ENCODE measurements at regions not wholly inside any gene's neighbourhood (a gene's known extent, or its start where the extent isn't known, plus 50 kb on each side); places are given as distances from the start of the nearest gene placed in this dataset.

- POLR2A ChIA-PET = no interaction called here
- peaks cover 11% of the 10 kb centered on the region for H3K9me3 Mint-ChIP-seq
- no peak for DNase-seq
- no peak overlapping the region for H3K27ac Mint-ChIP-seq
- CTCF ChIA-PET = no interaction called here
- intact Hi-C loops (cut with micrococcal nuclease) = no loop called here
- H3K36me3 Mint-ChIP-seq = no peaks in the 10 kb centered on the region
- H3K27me3 Mint-ChIP-seq = no peaks in the 10 kb centered on the region
- no peak overlapping the region for H3K4me3 Mint-ChIP-seq
- H3K4me1 Mint-ChIP-seq (ENCODE audit: low read depth) = no peaks in the 10 kb centered on the region
Observed at GRCh38 chr1:118786454-118787155, 201.5 kb downstream of the TBX15 start.

GRCh38 chr1:118785246-118785645 lies 202.9 kb downstream of the TBX15 start:
- POLR2A ChIA-PET = no interaction called here
- Mint-ChIP-seq H3K4me3 (no peak overlapping the region), H3K27ac (no peak overlapping the region), H3K36me3 (no peaks in the 10 kb centered on the region), H3K4me1 (ENCODE audit: low read depth) (no peaks in the 10 kb centered on the region), H3K9me3 (peaks cover 3% of the 10 kb centered on the region), H3K27me3 (no peaks in the 10 kb centered on the region)
- CTCF ChIA-PET = no interaction called here
- intact Hi-C loops (cut with micrococcal nuclease) = no loop called here
- DNase-seq = no peak

GRCh38 chr1:118783095-118783758 lies 204.9 kb downstream of the TBX15 start:
- H3K36me3 Mint-ChIP-seq = no peaks in the 10 kb centered on the region
- no peak overlapping the region for H3K27ac Mint-ChIP-seq
- DNase-seq = no peak
- H3K27me3 Mint-ChIP-seq = no peaks in the 10 kb centered on the region
- H3K4me1 Mint-ChIP-seq (ENCODE audit: low read depth) = no peaks in the 10 kb centered on the region
- H3K9me3 Mint-ChIP-seq = peaks cover 4% of the 10 kb centered on the region
- no peak overlapping the region for H3K4me3 Mint-ChIP-seq
- ChIA-PET CTCF (interaction anchor here (0.6 kb wide), 1 partner anchor 826 kb away, joined by 3 read pairs; no protein-coding TSS in a partner anchor), POLR2A (no interaction called here)
- intact Hi-C loops (cut with micrococcal nuclease) = no loop called here

- intact Hi-C loops (cut with micrococcal nuclease) = no loop called here
- ChIA-PET POLR2A (no interaction called here), CTCF (no interaction called here)
- no peaks in the 10 kb centered on the region for H3K27me3 Mint-ChIP-seq
- H3K9me3 Mint-ChIP-seq = peaks cover 22% of the 10 kb centered on the region
- no peaks in the 10 kb centered on the region for H3K4me1 Mint-ChIP-seq (ENCODE audit: low read depth)
- no peak overlapping the region for H3K27ac Mint-ChIP-seq
- no peak overlapping the region for H3K4me3 Mint-ChIP-seq
- no peak for DNase-seq
- no peaks in the 10 kb centered on the region for H3K36me3 Mint-ChIP-seq
Observed at GRCh38 chr1:118773656-118774055, 214.5 kb downstream of the TBX15 start.

GRCh38 chr1:118767971-118768370 lies 220.2 kb downstream of the TBX15 start:
- Mint-ChIP-seq H3K36me3 (no peaks in the 10 kb centered on the region), H3K4me3 (no peak overlapping the region), H3K27ac (no peak overlapping the region), H3K9me3 (peaks cover 10% of the 10 kb centered on the region), H3K4me1 (ENCODE audit: low read depth) (no peaks in the 10 kb centered on the region), H3K27me3 (no peaks in the 10 kb centered on the region)
- POLR2A ChIA-PET = no interaction called here
- intact Hi-C loops (cut with micrococcal nuclease) = no loop called here
- CTCF ChIA-PET = no interaction called here
- DNase-seq = no peak

GRCh38 chr1:118753976-118754375 lies 234.2 kb downstream of the TBX15 start:
- Mint-ChIP-seq H3K4me1 (ENCODE audit: low read depth) (no peaks in the 10 kb centered on the region), H3K27ac (no peak overlapping the region), H3K27me3 (no peaks in the 10 kb centered on the region), H3K9me3 (peaks cover 4% of the 10 kb centered on the region), H3K36me3 (no peaks in the 10 kb centered on the region), H3K4me3 (no peak overlapping the region)
- CTCF ChIA-PET = no interaction called here
- no peak for DNase-seq
- POLR2A ChIA-PET = no interaction called here
- intact Hi-C loops (cut with micrococcal nuclease) = no loop called here

- Mint-ChIP-seq H3K27me3 (no peaks in the 10 kb centered on the region), H3K9me3 (peaks cover 10% of the 10 kb centered on the region), H3K4me1 (ENCODE audit: low read depth) (no peaks in the 10 kb centered on the region), H3K36me3 (no peaks in the 10 kb centered on the region), H3K4me3 (no peak overlapping the region), H3K27ac (no peak overlapping the region)
- CTCF ChIA-PET = no interaction called here
- POLR2A ChIA-PET = no interaction called here
- DNase-seq = no peak
- intact Hi-C loops (cut with micrococcal nuclease) = no loop called here
Observed at GRCh38 chr1:118751166-118751565, 237.0 kb downstream of the TBX15 start.

- DNase-seq = no peak
- H3K4me3 Mint-ChIP-seq = no peak overlapping the region
- ChIA-PET POLR2A (no interaction called here), CTCF (no interaction called here)
- no peak overlapping the region for H3K27ac Mint-ChIP-seq
- H3K36me3 Mint-ChIP-seq = no peaks in the 10 kb centered on the region
- peaks cover 6% of the 10 kb centered on the region for H3K9me3 Mint-ChIP-seq
- no peaks in the 10 kb centered on the region for H3K27me3 Mint-ChIP-seq
- H3K4me1 Mint-ChIP-seq (ENCODE audit: low read depth) = no peaks in the 10 kb centered on the region
- intact Hi-C loops (cut with micrococcal nuclease) = no loop called here
Observed at GRCh38 chr1:118744420-118744819, 243.7 kb downstream of the TBX15 start.

- peaks cover 3% of the 10 kb centered on the region for H3K9me3 Mint-ChIP-seq
- no peaks in the 10 kb centered on the region for H3K36me3 Mint-ChIP-seq
- ChIA-PET CTCF (no interaction called here), POLR2A (no interaction called here)
- intact Hi-C loops (cut with micrococcal nuclease) = no loop called here
- no peak overlapping the region for H3K27ac Mint-ChIP-seq
- H3K4me1 Mint-ChIP-seq (ENCODE audit: low read depth) = no peaks in the 10 kb centered on the region
- no peak for DNase-seq
- H3K27me3 Mint-ChIP-seq = no peaks in the 10 kb centered on the region
- no peak overlapping the region for H3K4me3 Mint-ChIP-seq
Observed at GRCh38 chr1:118739501-118739900, 248.6 kb downstream of the TBX15 start.

- no peaks in the 10 kb centered on the region for H3K36me3 Mint-ChIP-seq
- DNase-seq = no peak
- peaks cover 3% of the 10 kb centered on the region for H3K9me3 Mint-ChIP-seq
- H3K27ac Mint-ChIP-seq = no peak overlapping the region
- H3K27me3 Mint-ChIP-seq = no peaks in the 10 kb centered on the region
- POLR2A ChIA-PET = no interaction called here
- intact Hi-C loops (cut with micrococcal nuclease) = no loop called here
- H3K4me1 Mint-ChIP-seq (ENCODE audit: low read depth) = no peaks in the 10 kb centered on the region
- H3K4me3 Mint-ChIP-seq = no peak overlapping the region
- CTCF ChIA-PET = no interaction called here
Observed at GRCh38 chr1:118736322-118736721, 251.8 kb downstream of the TBX15 start.

- H3K9me3 Mint-ChIP-seq = peaks cover 9% of the 10 kb centered on the region
- H3K4me3 Mint-ChIP-seq = no peak overlapping the region
Observed at GRCh38 chr1:118717893-118718292, 270.2 kb downstream of the TBX15 start.

GRCh38 chr1:118716775-118717174 lies 271.4 kb downstream of the TBX15 start:
- Mint-ChIP-seq H3K4me3 (no peak overlapping the region), H3K36me3 (no peaks in the 10 kb centered on the region), H3K4me1 (ENCODE audit: low read depth) (no peaks in the 10 kb centered on the region), H3K27me3 (no peaks in the 10 kb centered on the region), H3K27ac (no peak overlapping the region), H3K9me3 (peaks cover 7% of the 10 kb centered on the region)
- CTCF ChIA-PET = no interaction called here
- no peak for DNase-seq
- intact Hi-C loops (cut with micrococcal nuclease) = no loop called here
- POLR2A ChIA-PET = no interaction called here

More at GRCh38 chr1:118717893-118718292, 270.2 kb downstream of the TBX15 start:
- intact Hi-C loops (cut with micrococcal nuclease) = no loop called here
- ChIA-PET POLR2A (no interaction called here), CTCF (no interaction called here)
- DNase-seq = no peak
- Mint-ChIP-seq H3K4me1 (ENCODE audit: low read depth) (no peaks in the 10 kb centered on the region), H3K27ac (no peak overlapping the region), H3K27me3 (no peaks in the 10 kb centered on the region), H3K36me3 (no peaks in the 10 kb centered on the region)

- Mint-ChIP-seq H3K27ac (no peak overlapping the region), H3K4me3 (no peak overlapping the region), H3K36me3 (no peaks in the 10 kb centered on the region), H3K4me1 (ENCODE audit: low read depth) (no peaks in the 10 kb centered on the region), H3K9me3 (peaks cover 8% of the 10 kb centered on the region), H3K27me3 (no peaks in the 10 kb centered on the region)
- intact Hi-C loops (cut with micrococcal nuclease) = no loop called here
- CTCF ChIA-PET = no interaction called here
- POLR2A ChIA-PET = no interaction called here
- DNase-seq = no peak
Observed at GRCh38 chr1:118711356-118711755, 276.8 kb downstream of the TBX15 start.
